Peyer's patch (tissue), 4 donors: ENCODE measurements at regions not wholly inside any gene's neighbourhood (a gene's known extent, or its start where the extent isn't known, plus 50 kb on each side); places are given as distances from the start of the nearest gene placed in this dataset.

Experiments used
- POLR2A ChIP-seq, 2 donors: fragments of 450-650 bp; IDR thresholded peaks; one replicate each; pipeline ENCODE4 v1.5.1; 2017; ENCODE audit warnings: antibody characterized with exemption in 2 of 2, mild to moderate bottlenecking in 2 of 2, moderate library complexity in 2 of 2
- TF ChIP-seq, protein P1 (sequence below), 6 experiments: fragments of 450-650 bp in 4 of 6; fragments of 200-600 bp in 2 of 6; sonication (generic) in 1 of 6; IDR thresholded peaks; one replicate each; pipeline ENCODE4 v1.5.1; 2017 to 2019; ENCODE audit warnings: antibody characterized with exemption in 6 of 6, mild to moderate bottlenecking in 3 of 6, moderate library complexity in 1 of 6

GRCh38 chr14:28589792-28590191 is 176.8 kb upstream of the FOXG1 start:
- TF ChIP-seq, protein P1, sequence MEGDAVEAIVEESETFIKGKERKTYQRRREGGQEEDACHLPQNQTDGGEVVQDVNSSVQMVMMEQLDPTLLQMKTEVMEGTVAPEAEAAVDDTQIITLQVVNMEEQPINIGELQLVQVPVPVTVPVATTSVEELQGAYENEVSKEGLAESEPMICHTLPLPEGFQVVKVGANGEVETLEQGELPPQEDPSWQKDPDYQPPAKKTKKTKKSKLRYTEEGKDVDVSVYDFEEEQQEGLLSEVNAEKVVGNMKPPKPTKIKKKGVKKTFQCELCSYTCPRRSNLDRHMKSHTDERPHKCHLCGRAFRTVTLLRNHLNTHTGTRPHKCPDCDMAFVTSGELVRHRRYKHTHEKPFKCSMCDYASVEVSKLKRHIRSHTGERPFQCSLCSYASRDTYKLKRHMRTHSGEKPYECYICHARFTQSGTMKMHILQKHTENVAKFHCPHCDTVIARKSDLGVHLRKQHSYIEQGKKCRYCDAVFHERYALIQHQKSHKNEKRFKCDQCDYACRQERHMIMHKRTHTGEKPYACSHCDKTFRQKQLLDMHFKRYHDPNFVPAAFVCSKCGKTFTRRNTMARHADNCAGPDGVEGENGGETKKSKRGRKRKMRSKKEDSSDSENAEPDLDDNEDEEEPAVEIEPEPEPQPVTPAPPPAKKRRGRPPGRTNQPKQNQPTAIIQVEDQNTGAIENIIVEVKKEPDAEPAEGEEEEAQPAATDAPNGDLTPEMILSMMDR (IDR thresholded peaks at IDR 0.05): no peak
- no peak for TF ChIP-seq POLR2A (IDR thresholded peaks at IDR 0.05)
